ENCODE measurements at regions not wholly inside any gene's neighbourhood (a gene's known extent, or its start where the extent isn't known, plus 50 kb on each side); places are given as distances from the start of the nearest gene placed in this dataset.

- DNase-seq = no peak
- in situ Hi-C loops (cut with HindIII; ENCODE audit: low pct_ligation_motif_present, low sequenced_read_pairs) = no loop called here
- Histone ChIP-seq H3K36me3 (replicated peaks) (no peaks in the 10 kb centered on the region), H3K27me3 (replicated peaks) (no peaks in the 10 kb centered on the region), H3K27ac (no peak overlapping the region), H3K4me3 (ENCODE audit: low read depth, low read length) (no peak overlapping the region)
- no peak for TF ChIP-seq CTCF (IDR thresholded peaks at IDR 0.05; ENCODE audit: low read depth, low read length, missing control alignments)
Observed at GRCh38 chr2:66069937-66070720, 364.8 kb upstream of the MEIS1 start.

DNA sequence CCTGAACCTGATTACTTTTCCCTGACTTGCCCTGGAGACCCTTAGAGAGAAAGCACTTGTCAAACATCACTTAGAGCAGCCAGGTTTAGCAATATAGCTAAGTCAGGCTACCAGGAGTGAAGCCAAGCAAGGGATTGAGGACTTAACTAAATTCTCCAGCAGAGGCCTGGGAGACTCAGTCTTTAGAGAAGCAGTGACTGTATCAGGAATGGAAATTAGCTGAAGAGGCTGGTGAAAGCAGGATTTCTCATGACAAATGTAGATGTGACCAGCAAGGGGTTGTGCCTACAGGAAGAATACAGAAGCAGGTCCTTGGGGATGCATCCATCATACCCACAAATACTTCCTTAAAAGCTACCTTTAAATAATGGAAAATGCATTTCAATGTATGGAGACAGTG lies 368.9 kb upstream of the MEIS1 start:
- Histone ChIP-seq H3K36me3 (replicated peaks) (no peaks in the 10 kb centered on the region), H3K4me3 (ENCODE audit: low read depth, low read length) (no peak overlapping the region), H3K27me3 (replicated peaks) (no peaks in the 10 kb centered on the region), H3K27ac (no peak overlapping the region)
- TF ChIP-seq CTCF (IDR thresholded peaks at IDR 0.05; ENCODE audit: low read depth, low read length, missing control alignments) = no peak
- in situ Hi-C loops (cut with HindIII; ENCODE audit: low pct_ligation_motif_present, low sequenced_read_pairs) = no loop called here
- DNase-seq = no peak

DNA sequence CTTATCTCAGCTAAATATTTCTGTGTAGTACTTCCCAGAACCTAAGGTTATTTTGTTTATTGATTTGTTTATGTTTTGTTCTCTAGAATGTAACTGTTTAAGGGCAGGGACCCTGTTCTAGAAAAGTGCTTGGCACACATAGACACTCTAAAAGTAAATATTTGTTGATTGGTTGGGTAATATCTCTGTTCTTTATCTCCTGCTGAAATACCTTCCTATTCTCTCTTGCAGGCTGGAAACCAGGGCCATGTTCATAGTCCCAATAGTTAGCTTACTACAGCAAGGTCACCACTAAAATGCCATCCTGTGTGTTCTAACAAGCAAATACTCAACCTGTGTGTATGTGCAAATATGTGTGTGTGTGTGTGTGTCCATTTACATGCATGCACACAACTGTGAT lies 375.6 kb upstream of the MEIS1 start:
- Histone ChIP-seq H3K36me3 (replicated peaks) (no peaks in the 10 kb centered on the region), H3K4me3 (ENCODE audit: low read depth, low read length) (no peak overlapping the region), H3K27ac (no peak overlapping the region), H3K27me3 (replicated peaks) (no peaks in the 10 kb centered on the region)
- no peak for DNase-seq
- TF ChIP-seq CTCF (IDR thresholded peaks at IDR 0.05; ENCODE audit: low read depth, low read length, missing control alignments) = no peak
- in situ Hi-C loops (cut with HindIII; ENCODE audit: low pct_ligation_motif_present, low sequenced_read_pairs) = no loop called here

DNA sequence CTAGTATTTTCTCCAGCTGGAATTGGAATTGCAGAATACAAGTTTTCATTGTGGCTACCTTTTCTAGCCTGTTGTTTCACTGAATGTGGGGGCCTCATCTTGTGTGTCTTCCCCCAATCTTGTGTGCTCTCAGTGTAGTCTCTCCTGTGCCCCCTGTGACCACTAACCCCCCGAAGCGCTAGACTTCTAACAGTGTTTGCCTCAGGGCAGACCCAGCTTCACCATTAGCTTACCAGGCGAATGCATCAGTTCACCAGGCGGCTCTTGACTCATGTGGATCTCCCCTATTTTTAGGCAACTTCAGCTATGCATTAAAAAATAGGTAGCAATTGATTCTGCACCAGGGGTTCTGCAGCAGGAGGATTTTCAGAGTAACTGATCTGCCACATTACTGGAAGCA lies 376.2 kb upstream of the MEIS1 start:
- no peak overlapping the region for H3K27ac ChIP-seq
- H3K36me3 ChIP-seq (replicated peaks) = no peaks in the 10 kb centered on the region
- no peaks in the 10 kb centered on the region for H3K27me3 ChIP-seq (replicated peaks)
- no peak overlapping the region for H3K4me3 ChIP-seq (ENCODE audit: low read depth, low read length)
- no peak for TF ChIP-seq CTCF (IDR thresholded peaks at IDR 0.05; ENCODE audit: low read depth, low read length, missing control alignments)
- in situ Hi-C loops (cut with HindIII; ENCODE audit: low pct_ligation_motif_present, low sequenced_read_pairs) = no loop called here
- no peak for DNase-seq

DNA sequence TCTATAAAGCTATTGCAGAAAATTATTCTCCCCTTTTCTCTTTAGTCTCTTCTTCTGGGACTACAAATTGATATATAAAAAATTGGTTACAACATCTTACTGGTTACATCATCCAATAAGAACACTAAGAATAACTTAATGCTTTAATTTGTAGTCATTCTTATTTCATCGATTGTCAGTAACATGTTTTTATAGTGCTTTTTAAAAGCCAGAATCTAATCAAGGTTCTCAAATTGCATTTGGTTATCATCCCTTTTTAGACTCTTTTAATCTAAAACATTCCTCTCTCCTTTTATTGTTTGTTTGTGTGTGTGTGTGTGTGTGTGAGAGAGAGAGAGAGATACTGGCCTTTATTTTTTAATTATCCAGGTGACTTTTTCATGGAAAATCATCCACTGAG lies 377.1 kb upstream of the MEIS1 start:
- no peak overlapping the region for H3K27ac ChIP-seq
- no peak overlapping the region for H3K4me3 ChIP-seq (ENCODE audit: low read depth, low read length)
- in situ Hi-C loops (cut with HindIII; ENCODE audit: low pct_ligation_motif_present, low sequenced_read_pairs) = no loop called here
- no peaks in the 10 kb centered on the region for H3K27me3 ChIP-seq (replicated peaks)
- DNase-seq = no peak
- no peak for TF ChIP-seq CTCF (IDR thresholded peaks at IDR 0.05; ENCODE audit: low read depth, low read length, missing control alignments)
- no peaks in the 10 kb centered on the region for H3K36me3 ChIP-seq (replicated peaks)

DNA sequence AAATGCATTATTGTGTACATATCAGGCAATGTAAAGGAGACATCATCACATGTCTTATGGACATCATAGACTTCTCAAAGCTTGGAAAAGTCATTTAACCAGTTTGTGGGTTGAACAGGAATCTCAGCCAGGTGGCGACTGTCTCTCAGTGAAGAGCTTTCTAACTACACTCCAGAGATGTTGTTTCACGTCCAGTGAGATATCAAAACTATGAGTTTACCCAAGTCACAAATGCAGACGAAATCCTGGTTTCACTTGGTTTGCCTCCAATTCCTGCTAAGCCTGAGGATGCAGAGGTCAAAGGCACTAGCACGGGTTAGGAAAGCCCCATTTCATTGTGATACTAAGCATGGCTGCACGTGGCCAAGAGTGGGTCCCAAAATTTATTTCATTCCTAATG lies 384.5 kb upstream of the MEIS1 start:
- no peak for DNase-seq
- no peak for TF ChIP-seq CTCF (IDR thresholded peaks at IDR 0.05; ENCODE audit: low read depth, low read length, missing control alignments)
- in situ Hi-C loops (cut with HindIII; ENCODE audit: low pct_ligation_motif_present, low sequenced_read_pairs) = no loop called here
- Histone ChIP-seq H3K27me3 (replicated peaks) (no peaks in the 10 kb centered on the region), H3K36me3 (replicated peaks) (no peaks in the 10 kb centered on the region), H3K27ac (no peak overlapping the region), H3K4me3 (ENCODE audit: low read depth, low read length) (no peak overlapping the region)
